ENCODE measurements at regions not wholly inside any gene's neighbourhood (a gene's known extent, or its start where the extent isn't known, plus 50 kb on each side); places are given as distances from the start of the nearest gene placed in this dataset.
"Not testable (repeated sequence)": the region's sequence is repeated elsewhere in the genome, so short reads cannot be mapped to it uniquely, and the experiment has no call there.

- FAIRE-seq (no peak), DNase-seq (ENCODE audit: insufficient read length, low spot score) (no peak)
Observed at GRCh38 chr15:55126111-55126510, 70.6 kb downstream of the RSL24D1 start.

- FAIRE-seq = no peak
- no peak for DNase-seq (ENCODE audit: insufficient read length, low spot score)
Observed at GRCh38 chr15:55124616-55125015, 72.1 kb downstream of the RSL24D1 start.

- FAIRE-seq = no peak
- DNase-seq (ENCODE audit: insufficient read length, low spot score) = no peak
Observed at GRCh38 chr15:55118344-55118870, 78.3 kb downstream of the RSL24D1 start.

GRCh38 chr15:55116636-55117035, 80.1 kb downstream of the RSL24D1 start:
- no peak for FAIRE-seq
- no peak for DNase-seq (ENCODE audit: insufficient read length, low spot score)

GRCh38 chr15:55113736-55114135, 83.0 kb downstream of the RSL24D1 start:
- DNase-seq (ENCODE audit: insufficient read length, low spot score) = no peak
- FAIRE-seq = no peak

GRCh38 chr15:55112706-55113105, 84.0 kb downstream of the RSL24D1 start:
- no peak for DNase-seq (ENCODE audit: insufficient read length, low spot score)
- no peak for FAIRE-seq

GRCh38 chr15:55110446-55110845, 86.3 kb downstream of the RSL24D1 start:
- FAIRE-seq (no peak), DNase-seq (ENCODE audit: insufficient read length, low spot score) (no peak)

- FAIRE-seq (no peak), DNase-seq (ENCODE audit: insufficient read length, low spot score) (peak; percentile 13)
Observed at GRCh38 chr15:55108858-55109518, 87.8 kb downstream of the RSL24D1 start.

- no peak for FAIRE-seq
- no peak for DNase-seq (ENCODE audit: insufficient read length, low spot score)
Observed at GRCh38 chr15:55108448-55108847, 88.3 kb downstream of the RSL24D1 start.

GRCh38 chr15:55106155-55106554, 90.6 kb downstream of the RSL24D1 start:
- FAIRE-seq = no peak
- no peak for DNase-seq (ENCODE audit: insufficient read length, low spot score)

GRCh38 chr15:55094136-55094535, 102.6 kb downstream of the RSL24D1 start:
- no peak for DNase-seq (ENCODE audit: insufficient read length, low spot score)
- FAIRE-seq = no peak

GRCh38 chr15:55088207-55088606, 108.5 kb downstream of the RSL24D1 start:
- no peak for DNase-seq (ENCODE audit: insufficient read length, low spot score)

GRCh38 chr15:55084673-55085072, 112.1 kb downstream of the RSL24D1 start:
- no peak for DNase-seq (ENCODE audit: insufficient read length, low spot score)
- FAIRE-seq = no peak

More at GRCh38 chr15:55088207-55088606, 108.5 kb downstream of the RSL24D1 start:
- FAIRE-seq = no peak

GRCh38 chr15:55084216-55084615, 112.5 kb downstream of the RSL24D1 start:
- no peak for DNase-seq (ENCODE audit: insufficient read length, low spot score)

GRCh38 chr15:55077052-55077451, 119.7 kb downstream of the RSL24D1 start:
- not testable (repeated sequence) for DNase-seq (ENCODE audit: insufficient read length, low spot score); FAIRE-seq

More at GRCh38 chr15:55084216-55084615, 112.5 kb downstream of the RSL24D1 start:
- no peak for FAIRE-seq

GRCh38 chr15:55074431-55074830, 122.3 kb downstream of the RSL24D1 start:
- no peak for FAIRE-seq
- no peak for DNase-seq (ENCODE audit: insufficient read length, low spot score)

- not testable (repeated sequence) for DNase-seq (ENCODE audit: insufficient read length, low spot score); FAIRE-seq
Observed at GRCh38 chr15:55063970-55064369, 132.8 kb downstream of the RSL24D1 start.

- FAIRE-seq = no peak
Observed at GRCh38 chr15:55060836-55061235, 135.9 kb downstream of the RSL24D1 start.

GRCh38 chr15:55056500-55056899, 140.2 kb downstream of the RSL24D1 start:
- DNase-seq (ENCODE audit: insufficient read length, low spot score) (no peak), FAIRE-seq (no peak)

More at GRCh38 chr15:55060836-55061235, 135.9 kb downstream of the RSL24D1 start:
- no peak for DNase-seq (ENCODE audit: insufficient read length, low spot score)

- DNase-seq (ENCODE audit: insufficient read length, low spot score) = no peak
- no peak for FAIRE-seq
Observed at GRCh38 chr15:55044162-55044561, 152.6 kb downstream of the RSL24D1 start.

- DNase-seq (ENCODE audit: insufficient read length, low spot score) (no peak), FAIRE-seq (no peak)
Observed at GRCh38 chr15:55037071-55037470, 159.7 kb downstream of the RSL24D1 start.

GRCh38 chr15:55035749-55036148, 161.0 kb downstream of the RSL24D1 start:
- no peak for DNase-seq (ENCODE audit: insufficient read length, low spot score)
- no peak for FAIRE-seq

Measured in GM19239 (cell line).